ENCODE measurements at regions not wholly inside any gene's neighbourhood (a gene's known extent, or its start where the extent isn't known, plus 50 kb on each side); places are given as distances from the start of the nearest gene placed in this dataset.

DNA sequence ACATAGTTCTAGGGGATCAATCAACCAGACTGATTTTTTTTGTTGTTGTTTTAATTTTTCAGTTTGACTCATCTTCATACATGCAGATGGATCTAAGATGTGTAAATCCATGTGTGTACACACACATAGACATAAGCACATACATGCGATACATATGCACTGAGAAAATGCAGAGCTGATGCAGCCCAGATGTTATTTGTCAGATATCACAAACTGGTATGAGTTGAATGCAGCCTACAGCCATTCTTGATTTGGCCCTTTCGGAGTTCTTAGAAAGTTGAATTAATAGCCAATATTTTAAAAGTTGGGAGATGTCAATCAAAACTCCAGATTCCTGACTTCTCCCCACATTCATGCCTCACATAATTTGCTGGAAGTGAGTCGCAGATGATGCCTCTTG, 180.4 kb downstream of the SPATA18 start:
- H3K36me3 ChIP-seq (ENCODE audit: insufficient read depth, low read length) = no peaks in the 10 kb centered on the region
- H3K27me3 ChIP-seq (ENCODE audit: insufficient read depth, low read depth, low read length) = no peaks in the 10 kb centered on the region
- no peak overlapping the region for H3K4me2 ChIP-seq (ENCODE audit: low read length)
- no peaks in the 10 kb centered on the region for H3F3A ChIP-seq (ENCODE audit: insufficient read depth, low read length, poor library complexity, severe bottlenecking)
- H3K9ac ChIP-seq (ENCODE audit: low read length) = no peak overlapping the region
- no peaks in the 10 kb centered on the region for H3K9me3 ChIP-seq (ENCODE audit: low read length)
- H3K79me2 ChIP-seq (replicated peaks; ENCODE audit: insufficient read depth, low read length) = no peaks in the 10 kb centered on the region
- no peaks in the 10 kb centered on the region for H4K20me1 ChIP-seq (ENCODE audit: insufficient read depth)
- no peaks in the 10 kb centered on the region for H3K9me2 ChIP-seq (ENCODE audit: insufficient read depth, low read length)
- no peak overlapping the region for H3K27ac ChIP-seq (ENCODE audit: low read length)
- no peak overlapping the region for H2AFZ ChIP-seq (ENCODE audit: low read depth, low read length)
- no peak for TF ChIP-seq RAD21 (conservative IDR thresholded peaks at IDR 0.05)
- no peak for TF ChIP-seq EP300 (conservative IDR thresholded peaks at IDR 0.05; ENCODE audit: poor library complexity, severe bottlenecking)
- TF ChIP-seq POLR2AphosphoS5 (IDR thresholded peaks at IDR 0.05) = no peak
- TF ChIP-seq, protein P1, sequence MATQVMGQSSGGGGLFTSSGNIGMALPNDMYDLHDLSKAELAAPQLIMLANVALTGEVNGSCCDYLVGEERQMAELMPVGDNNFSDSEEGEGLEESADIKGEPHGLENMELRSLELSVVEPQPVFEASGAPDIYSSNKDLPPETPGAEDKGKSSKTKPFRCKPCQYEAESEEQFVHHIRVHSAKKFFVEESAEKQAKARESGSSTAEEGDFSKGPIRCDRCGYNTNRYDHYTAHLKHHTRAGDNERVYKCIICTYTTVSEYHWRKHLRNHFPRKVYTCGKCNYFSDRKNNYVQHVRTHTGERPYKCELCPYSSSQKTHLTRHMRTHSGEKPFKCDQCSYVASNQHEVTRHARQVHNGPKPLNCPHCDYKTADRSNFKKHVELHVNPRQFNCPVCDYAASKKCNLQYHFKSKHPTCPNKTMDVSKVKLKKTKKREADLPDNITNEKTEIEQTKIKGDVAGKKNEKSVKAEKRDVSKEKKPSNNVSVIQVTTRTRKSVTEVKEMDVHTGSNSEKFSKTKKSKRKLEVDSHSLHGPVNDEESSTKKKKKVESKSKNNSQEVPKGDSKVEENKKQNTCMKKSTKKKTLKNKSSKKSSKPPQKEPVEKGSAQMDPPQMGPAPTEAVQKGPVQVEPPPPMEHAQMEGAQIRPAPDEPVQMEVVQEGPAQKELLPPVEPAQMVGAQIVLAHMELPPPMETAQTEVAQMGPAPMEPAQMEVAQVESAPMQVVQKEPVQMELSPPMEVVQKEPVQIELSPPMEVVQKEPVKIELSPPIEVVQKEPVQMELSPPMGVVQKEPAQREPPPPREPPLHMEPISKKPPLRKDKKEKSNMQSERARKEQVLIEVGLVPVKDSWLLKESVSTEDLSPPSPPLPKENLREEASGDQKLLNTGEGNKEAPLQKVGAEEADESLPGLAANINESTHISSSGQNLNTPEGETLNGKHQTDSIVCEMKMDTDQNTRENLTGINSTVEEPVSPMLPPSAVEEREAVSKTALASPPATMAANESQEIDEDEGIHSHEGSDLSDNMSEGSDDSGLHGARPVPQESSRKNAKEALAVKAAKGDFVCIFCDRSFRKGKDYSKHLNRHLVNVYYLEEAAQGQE (IDR thresholded peaks at IDR 0.05; ENCODE audit: borderline replicate concordance) = no peak
- TF ChIP-seq TAF1 (IDR thresholded peaks at IDR 0.05; ENCODE audit: low read depth) = no peak
- no peak for TF ChIP-seq MXI1 (conservative IDR thresholded peaks at IDR 0.05; ENCODE audit: poor library complexity, severe bottlenecking)
- TF ChIP-seq SMC3 (conservative IDR thresholded peaks at IDR 0.05; ENCODE audit: poor library complexity) = no peak
- TF ChIP-seq, protein P2, sequence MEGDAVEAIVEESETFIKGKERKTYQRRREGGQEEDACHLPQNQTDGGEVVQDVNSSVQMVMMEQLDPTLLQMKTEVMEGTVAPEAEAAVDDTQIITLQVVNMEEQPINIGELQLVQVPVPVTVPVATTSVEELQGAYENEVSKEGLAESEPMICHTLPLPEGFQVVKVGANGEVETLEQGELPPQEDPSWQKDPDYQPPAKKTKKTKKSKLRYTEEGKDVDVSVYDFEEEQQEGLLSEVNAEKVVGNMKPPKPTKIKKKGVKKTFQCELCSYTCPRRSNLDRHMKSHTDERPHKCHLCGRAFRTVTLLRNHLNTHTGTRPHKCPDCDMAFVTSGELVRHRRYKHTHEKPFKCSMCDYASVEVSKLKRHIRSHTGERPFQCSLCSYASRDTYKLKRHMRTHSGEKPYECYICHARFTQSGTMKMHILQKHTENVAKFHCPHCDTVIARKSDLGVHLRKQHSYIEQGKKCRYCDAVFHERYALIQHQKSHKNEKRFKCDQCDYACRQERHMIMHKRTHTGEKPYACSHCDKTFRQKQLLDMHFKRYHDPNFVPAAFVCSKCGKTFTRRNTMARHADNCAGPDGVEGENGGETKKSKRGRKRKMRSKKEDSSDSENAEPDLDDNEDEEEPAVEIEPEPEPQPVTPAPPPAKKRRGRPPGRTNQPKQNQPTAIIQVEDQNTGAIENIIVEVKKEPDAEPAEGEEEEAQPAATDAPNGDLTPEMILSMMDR (IDR thresholded peaks at IDR 0.05; ENCODE audit: poor library complexity, severe bottlenecking) = no peak
- no peak for TF ChIP-seq EZH2 (IDR thresholded peaks at IDR 0.05; ENCODE audit: borderline replicate concordance, insufficient read depth, low read length, poor library complexity, severe bottlenecking)
- no peak overlapping the region for H3K4me3 ChIP-seq (ENCODE audit: low read length)

DNA sequence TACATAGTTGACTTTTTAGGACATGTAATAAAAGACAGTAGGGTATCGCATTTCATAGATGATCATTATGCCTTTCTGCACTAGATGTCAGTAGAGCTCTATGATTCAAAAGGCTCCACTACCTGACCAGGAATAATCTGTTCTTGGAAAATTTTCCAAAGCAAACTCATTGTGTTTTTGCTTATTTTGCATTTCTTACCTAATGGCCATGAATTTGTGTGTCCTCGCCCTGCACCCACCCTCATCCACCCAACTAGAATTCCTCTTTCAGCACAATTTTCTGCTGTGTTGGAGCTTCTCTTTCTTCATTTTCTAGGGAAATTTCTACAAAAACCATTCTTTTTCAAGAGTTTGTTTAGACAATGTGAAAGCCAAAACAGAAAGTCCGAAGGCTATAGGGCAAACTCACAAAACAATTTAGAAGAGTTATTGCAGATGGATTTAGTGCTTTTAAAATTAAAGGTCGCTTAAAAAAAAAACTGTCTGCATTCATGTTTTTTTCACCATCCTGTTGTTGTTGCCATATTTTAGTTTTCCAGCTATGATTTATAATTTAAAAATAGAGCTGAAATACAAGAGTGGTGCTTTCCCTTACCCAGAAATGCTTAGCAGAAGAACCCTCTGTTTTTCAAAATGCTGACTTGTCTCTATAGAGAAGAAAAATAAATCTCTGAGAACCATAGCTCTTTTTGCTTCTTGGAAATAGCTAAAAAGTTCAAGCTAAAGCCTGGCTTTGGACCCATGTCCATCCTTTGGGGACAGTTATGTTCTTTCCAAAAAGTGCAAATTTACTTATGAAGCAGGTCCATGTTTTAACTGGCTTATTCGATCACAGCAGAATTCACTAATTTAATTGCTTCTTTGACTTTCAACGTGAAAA, 183.7 kb downstream of the SPATA18 start:
- Histone ChIP-seq H3K27ac (ENCODE audit: low read length) (no peak overlapping the region), H3K4me3 (ENCODE audit: low read length) (no peak overlapping the region), H3K27me3 (ENCODE audit: insufficient read depth, low read depth, low read length) (no peaks in the 10 kb centered on the region), H3K4me2 (ENCODE audit: low read length) (no peak overlapping the region), H3K36me3 (ENCODE audit: insufficient read depth, low read length) (no peaks in the 10 kb centered on the region), H3K9me3 (ENCODE audit: low read length) (no peaks in the 10 kb centered on the region), H3K9me2 (ENCODE audit: insufficient read depth, low read length) (no peaks in the 10 kb centered on the region), H2AFZ (ENCODE audit: low read depth, low read length) (no peak overlapping the region), H3K79me2 (replicated peaks; ENCODE audit: insufficient read depth, low read length) (no peaks in the 10 kb centered on the region), H3K9ac (ENCODE audit: low read length) (no peak overlapping the region), H4K20me1 (ENCODE audit: insufficient read depth) (no peaks in the 10 kb centered on the region), H3F3A (ENCODE audit: insufficient read depth, low read length, poor library complexity, severe bottlenecking) (no peaks in the 10 kb centered on the region)
- peak; percentile 95 for TF ChIP-seq RAD21 (conservative IDR thresholded peaks at IDR 0.05)
- TF ChIP-seq, protein P2 (IDR thresholded peaks at IDR 0.05; ENCODE audit: poor library complexity, severe bottlenecking) = peak; percentile 91
- TF ChIP-seq POLR2AphosphoS5 (IDR thresholded peaks at IDR 0.05) = no peak
- no peak for TF ChIP-seq MXI1 (conservative IDR thresholded peaks at IDR 0.05; ENCODE audit: poor library complexity, severe bottlenecking)
- TF ChIP-seq EP300 (conservative IDR thresholded peaks at IDR 0.05; ENCODE audit: poor library complexity, severe bottlenecking) = no peak
- peak; percentile 94 for TF ChIP-seq SMC3 (conservative IDR thresholded peaks at IDR 0.05; ENCODE audit: poor library complexity)
- no peak for TF ChIP-seq EZH2 (IDR thresholded peaks at IDR 0.05; ENCODE audit: borderline replicate concordance, insufficient read depth, low read length, poor library complexity, severe bottlenecking)
- no peak for TF ChIP-seq TAF1 (IDR thresholded peaks at IDR 0.05; ENCODE audit: low read depth)
- TF ChIP-seq, protein P1 (IDR thresholded peaks at IDR 0.05; ENCODE audit: borderline replicate concordance) = no peak

Data from neural cell (in vitro differentiated cells).